ENCODE measurements at regions not wholly inside any gene's neighbourhood (a gene's known extent, or its start where the extent isn't known, plus 50 kb on each side); places are given as distances from the start of the nearest gene placed in this dataset.
"Not testable (repeated sequence)": the region's sequence is repeated elsewhere in the genome, so short reads cannot be mapped to it uniquely, and the experiment has no call there.

DNA sequence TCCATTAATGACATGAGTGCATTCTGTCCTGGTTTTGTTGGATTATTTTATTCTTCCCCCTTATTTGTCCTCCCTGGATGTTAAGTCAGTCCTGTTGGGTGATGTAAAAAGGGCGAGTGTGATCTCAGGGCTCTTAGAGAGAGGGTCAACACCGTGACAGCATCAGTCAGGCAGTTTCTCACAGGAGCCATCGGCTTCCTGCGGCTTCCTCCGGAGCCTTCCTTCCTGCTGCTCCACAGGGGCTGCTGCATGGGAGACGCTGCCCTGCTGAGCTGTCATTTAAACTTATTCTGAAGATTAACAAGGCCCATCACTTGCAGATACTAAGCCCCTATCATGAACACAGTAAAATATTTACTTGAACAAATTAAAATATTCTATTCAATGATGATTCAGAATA, 211.3 kb downstream of the SPATA31A1 start:
- POLR2A ChIA-PET; H3K4me3 Mint-ChIP-seq; CTCF ChIA-PET; H3K36me3 Mint-ChIP-seq; H3K9me3 Mint-ChIP-seq; H3K27me3 Mint-ChIP-seq (ENCODE audit: low read depth): not testable (repeated sequence)
- ATAC-seq (peak; percentile 83), DNase-seq (ENCODE audit: low spot score) (peak; percentile 23)
- H3K27ac Mint-ChIP-seq: peak overlapping the region; percentile 75; the same call in 1 of the 2 replicates
- H3K4me1 Mint-ChIP-seq: peaks cover 11% of the 10 kb centered on the region
- peak; percentile 54; the same call in 1 of the 2 replicates for TF ChIP-seq ZNF423 (CRISPR knock-in tag; IDR thresholded peaks at IDR 0.05)

DNA sequence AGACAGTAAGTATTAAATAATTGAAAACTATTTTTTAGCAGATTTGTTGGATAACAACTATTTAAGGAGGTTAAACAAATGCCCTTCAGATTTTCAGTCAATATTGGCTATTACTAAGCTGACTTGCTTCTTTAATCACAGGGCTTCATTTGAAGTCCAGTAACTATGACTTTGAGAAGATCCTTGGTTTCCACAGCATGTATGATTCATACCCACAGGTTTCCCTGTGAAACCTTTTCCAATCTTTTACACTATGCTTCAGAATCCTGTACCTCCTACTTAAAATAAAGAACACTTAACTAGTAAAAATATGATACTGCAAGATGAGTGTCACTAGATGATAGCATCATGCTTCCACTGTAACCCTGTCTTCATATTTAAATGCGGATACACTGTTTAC, 211.9 kb downstream of the SPATA31A1 start:
- H3K36me3 Mint-ChIP-seq; H3K27ac Mint-ChIP-seq; H3K27me3 Mint-ChIP-seq (ENCODE audit: low read depth); ATAC-seq; POLR2A ChIA-PET; DNase-seq (ENCODE audit: low spot score); H3K4me3 Mint-ChIP-seq; CTCF ChIA-PET; H3K9me3 Mint-ChIP-seq: not testable (repeated sequence)
- peaks cover 11% of the 10 kb centered on the region for H3K4me1 Mint-ChIP-seq

DNA sequence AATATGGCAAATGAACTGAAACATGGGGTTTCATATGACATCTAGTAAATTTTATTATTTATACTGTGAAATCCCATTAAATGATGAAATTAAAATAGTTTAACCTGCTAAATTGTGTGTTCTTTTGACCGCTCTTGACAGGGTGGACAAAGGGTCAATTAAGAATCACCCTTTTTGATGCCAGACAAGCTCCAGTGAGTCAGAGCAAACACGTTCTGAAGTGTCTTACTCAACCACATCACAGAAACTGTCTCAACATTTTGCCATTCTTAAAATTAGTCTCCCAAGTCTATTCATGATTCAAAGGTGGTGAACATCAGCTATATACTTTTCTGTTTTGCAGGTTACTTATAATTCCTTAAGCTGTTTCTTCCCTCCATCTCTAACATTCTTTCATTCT, 213.4 kb downstream of the SPATA31A1 start:
- CTCF ChIA-PET: not testable (repeated sequence)

DNA sequence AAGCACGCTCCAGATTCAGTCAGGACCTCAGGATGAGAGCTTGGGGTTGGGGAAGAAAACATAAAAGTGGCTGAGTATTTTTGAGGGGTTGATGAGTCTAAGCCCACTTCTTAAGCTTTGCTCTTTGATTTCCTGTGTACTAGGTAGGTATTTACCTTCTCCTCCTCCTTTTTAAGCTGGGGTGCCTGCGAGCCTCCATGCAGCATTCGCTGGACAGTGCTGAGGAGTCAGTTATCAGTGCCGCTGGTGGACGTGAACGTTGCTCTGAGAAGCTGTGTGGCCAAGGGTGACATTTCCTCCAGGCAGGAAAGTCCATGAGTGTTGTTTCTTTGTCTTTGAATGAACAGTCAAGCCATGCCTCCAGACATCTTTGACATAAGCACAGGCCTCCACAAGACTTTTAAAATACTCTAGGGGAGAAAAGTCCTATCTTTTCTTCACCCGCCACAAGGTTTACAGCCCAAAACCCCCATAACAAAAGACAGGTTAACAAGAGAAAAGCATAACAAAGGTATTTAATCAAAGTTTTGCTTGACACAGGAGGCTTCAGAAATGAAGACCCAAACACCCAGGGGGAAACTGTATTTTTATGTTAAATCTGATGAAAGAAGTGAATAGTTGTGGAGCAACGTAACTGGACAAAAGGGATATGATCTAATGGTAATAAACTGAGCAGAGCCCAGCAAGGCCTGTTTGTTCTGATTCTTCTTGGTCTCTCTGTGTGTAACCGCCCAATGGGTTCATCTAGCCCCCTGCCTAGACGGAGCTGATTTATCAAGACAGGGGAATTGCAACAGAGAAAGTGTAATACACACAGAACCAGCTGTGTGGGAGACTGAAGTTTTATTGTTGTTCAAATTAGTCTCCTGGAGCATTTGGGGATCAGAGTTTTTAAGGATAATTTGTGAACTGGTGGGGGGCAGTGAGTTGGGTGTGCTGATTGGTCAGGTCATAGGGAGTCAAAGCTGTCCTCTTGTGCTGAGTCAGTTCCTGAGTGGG, 217.9 kb downstream of the SPATA31A1 start:
- DNase-seq (ENCODE audit: low spot score); POLR2A ChIA-PET; CTCF ChIA-PET; H3K4me3 Mint-ChIP-seq; H3K4me1 Mint-ChIP-seq; H3K27me3 Mint-ChIP-seq (ENCODE audit: low read depth); H3K9me3 Mint-ChIP-seq; H3K36me3 Mint-ChIP-seq: not testable (repeated sequence)
- ATAC-seq: peak; percentile 78
- peak overlapping the region; percentile 70; the same call in 1 of the 2 replicates for H3K27ac Mint-ChIP-seq

More for the DNA sequence above, 213.4 kb downstream of the SPATA31A1 start:
- H3K9me3 Mint-ChIP-seq; H3K36me3 Mint-ChIP-seq; DNase-seq (ENCODE audit: low spot score); ATAC-seq; POLR2A ChIA-PET; H3K27ac Mint-ChIP-seq; H3K27me3 Mint-ChIP-seq (ENCODE audit: low read depth); H3K4me3 Mint-ChIP-seq: not testable (repeated sequence)
- peaks cover 11% of the 10 kb centered on the region for H3K4me1 Mint-ChIP-seq

DNA sequence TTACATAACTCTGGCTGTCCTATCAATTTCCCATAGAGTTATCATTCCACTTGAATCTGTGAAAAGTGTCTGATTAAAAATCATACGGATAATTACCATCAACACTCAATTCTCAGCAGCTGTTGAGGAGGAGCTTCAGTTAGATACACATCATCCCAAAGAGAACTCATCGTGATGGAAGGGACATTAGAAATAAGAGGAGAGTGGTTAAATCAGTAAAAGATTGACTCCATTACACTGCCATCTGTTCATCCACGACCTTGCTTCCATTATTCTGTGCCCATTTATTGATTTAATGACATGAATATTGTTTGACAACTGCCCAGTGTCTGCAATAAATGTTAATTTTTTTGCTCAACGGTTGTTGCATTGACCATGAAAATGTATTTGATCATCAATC, 223.5 kb downstream of the SPATA31A1 start:
- H3K27ac Mint-ChIP-seq; H3K36me3 Mint-ChIP-seq; H3K4me1 Mint-ChIP-seq; H3K9me3 Mint-ChIP-seq; POLR2A ChIA-PET; H3K27me3 Mint-ChIP-seq (ENCODE audit: low read depth); DNase-seq (ENCODE audit: low spot score); H3K4me3 Mint-ChIP-seq; CTCF ChIA-PET; ATAC-seq: not testable (repeated sequence)

DNA sequence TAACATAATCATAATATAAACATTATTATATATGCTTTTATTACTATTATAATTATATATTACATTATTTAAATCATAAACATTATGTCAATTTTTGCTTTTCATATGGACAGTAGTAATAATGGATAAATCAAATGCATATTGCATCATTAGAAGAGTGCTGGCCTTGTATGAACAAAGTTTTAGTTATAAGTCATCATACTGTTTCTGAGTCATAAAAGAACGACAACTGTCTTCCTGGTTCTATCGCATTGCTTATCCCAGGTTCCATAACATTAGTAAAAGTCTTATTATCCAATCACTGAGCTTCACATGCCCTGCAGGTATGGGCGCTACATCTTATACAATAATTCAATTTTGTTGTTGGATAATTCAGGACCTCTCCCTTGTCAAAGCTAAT, 225.8 kb downstream of the SPATA31A1 start:
- POLR2A ChIA-PET; H3K9me3 Mint-ChIP-seq; H3K27me3 Mint-ChIP-seq (ENCODE audit: low read depth); DNase-seq (ENCODE audit: low spot score); H3K4me3 Mint-ChIP-seq; H3K4me1 Mint-ChIP-seq; ATAC-seq; H3K27ac Mint-ChIP-seq; H3K36me3 Mint-ChIP-seq; CTCF ChIA-PET: not testable (repeated sequence)

DNA sequence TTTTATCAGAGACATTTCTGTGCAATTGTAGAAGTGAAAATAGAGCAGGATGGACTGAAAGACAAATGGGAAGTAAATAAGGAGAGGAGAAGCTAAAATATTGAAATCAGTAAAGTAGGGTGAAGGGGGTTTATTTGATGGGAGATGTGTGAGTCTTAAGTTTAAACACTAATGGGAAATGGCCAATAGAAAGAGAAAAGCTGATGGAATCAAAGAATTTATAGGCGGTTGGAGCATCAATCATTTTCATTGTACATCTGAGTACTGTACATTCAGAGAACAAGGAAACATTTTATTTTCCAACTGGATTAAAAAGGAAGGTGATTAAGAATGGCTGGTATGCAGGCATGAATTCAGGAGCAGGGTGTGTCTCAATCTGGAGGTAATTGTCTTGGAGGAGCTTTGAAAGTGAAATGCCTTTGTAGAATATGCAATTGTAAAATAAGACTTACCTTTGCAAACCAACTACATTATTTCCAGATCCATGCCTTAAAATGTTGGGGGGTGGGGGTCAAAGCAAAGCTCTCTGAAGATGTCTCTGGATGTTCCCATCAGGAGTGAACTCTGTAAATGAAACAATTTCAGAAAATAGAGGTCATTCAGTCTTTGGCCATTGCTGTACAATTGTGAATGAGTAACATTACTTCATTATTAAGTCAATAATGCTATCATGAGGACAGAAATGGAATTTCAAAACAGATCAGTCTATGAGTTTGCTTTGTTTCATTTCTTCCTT, 227.4 kb downstream of the SPATA31A1 start:
- H3K9me3 Mint-ChIP-seq; POLR2A ChIA-PET; ATAC-seq; H3K27ac Mint-ChIP-seq; H3K4me3 Mint-ChIP-seq; H3K36me3 Mint-ChIP-seq; DNase-seq (ENCODE audit: low spot score); CTCF ChIA-PET; H3K4me1 Mint-ChIP-seq; H3K27me3 Mint-ChIP-seq (ENCODE audit: low read depth): not testable (repeated sequence)

DNA sequence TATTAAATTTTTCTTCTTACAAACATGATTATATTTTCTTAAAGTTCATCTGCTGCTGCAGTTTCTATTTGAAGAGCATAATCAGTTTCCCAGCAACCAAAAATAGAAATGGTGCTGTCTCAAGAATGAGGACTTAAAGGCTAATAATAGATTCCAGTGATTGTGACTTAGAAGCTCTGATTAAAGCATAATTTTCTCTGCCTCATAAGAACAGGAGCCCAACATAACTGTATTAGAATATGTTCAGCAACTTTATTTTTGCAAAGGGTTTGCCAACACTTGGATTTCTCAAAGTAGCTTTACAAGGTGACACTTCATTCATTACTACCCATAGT, 227.9 kb downstream of the SPATA31A1 start:
- POLR2A ChIA-PET; H3K27me3 Mint-ChIP-seq (ENCODE audit: low read depth); CTCF ChIA-PET; H3K9me3 Mint-ChIP-seq; H3K36me3 Mint-ChIP-seq; H3K4me3 Mint-ChIP-seq; ATAC-seq; DNase-seq (ENCODE audit: low spot score); H3K4me1 Mint-ChIP-seq; H3K27ac Mint-ChIP-seq: not testable (repeated sequence)

DNA sequence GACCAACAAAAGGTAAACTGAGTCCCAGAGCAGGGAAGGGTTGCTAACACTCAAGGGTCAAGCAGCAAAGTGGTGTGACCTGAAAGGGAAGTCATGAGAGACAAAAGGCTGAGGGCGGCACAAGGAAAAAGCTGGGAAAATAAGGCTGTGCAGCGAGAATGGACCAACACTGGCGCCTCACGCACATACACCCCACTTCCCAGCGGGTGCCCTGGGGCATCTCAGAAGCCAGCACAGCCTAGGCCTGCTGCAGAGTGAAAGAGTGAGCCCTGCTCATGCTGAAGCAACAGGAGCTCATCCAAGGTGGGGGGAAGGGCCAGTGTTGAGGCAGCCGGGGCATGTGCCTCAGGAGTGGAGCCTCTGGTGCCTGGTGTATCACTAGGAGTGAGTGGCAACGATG, 229.8 kb downstream of the SPATA31A1 start:
- H3K27me3 Mint-ChIP-seq (ENCODE audit: low read depth); H3K27ac Mint-ChIP-seq; H3K9me3 Mint-ChIP-seq; DNase-seq (ENCODE audit: low spot score); CTCF ChIA-PET; ATAC-seq; H3K4me1 Mint-ChIP-seq; H3K4me3 Mint-ChIP-seq; POLR2A ChIA-PET; H3K36me3 Mint-ChIP-seq: not testable (repeated sequence)
